Astrocyte of the spinal cord (primary cell): ENCODE measurements at regions not wholly inside any gene's neighbourhood (a gene's known extent, or its start where the extent isn't known, plus 50 kb on each side); places are given as distances from the start of the nearest gene placed in this dataset.
A peak's percentile ranks its signal among the peaks of the same experiment; 100 is the strongest.

Experiments used
- DNase-seq: peaks from one replicate; pipeline ENCODE4 v3.0.0; 2011; ENCODE audit warnings: low read depth, low spot score
- H3K4me3 ChIP-seq: 2 replicates; pipeline ENCODE4 v1.5.1; 2011; ENCODE audit warnings: low read depth, mild to moderate bottlenecking, low read length, moderate library complexity
- CTCF ChIP-seq: IDR thresholded peaks from 2 replicates; pipeline ENCODE4 v1.5.1; 2012; ENCODE audit warnings: low read depth, mild to moderate bottlenecking, low read length, inconsistent platforms
- in situ Hi-C: cut with HindIII; loops from 2 replicates; pipeline ENCODE4 v1.10.0; 2017; ENCODE audit warnings: low sequenced_read_pairs

DNA sequence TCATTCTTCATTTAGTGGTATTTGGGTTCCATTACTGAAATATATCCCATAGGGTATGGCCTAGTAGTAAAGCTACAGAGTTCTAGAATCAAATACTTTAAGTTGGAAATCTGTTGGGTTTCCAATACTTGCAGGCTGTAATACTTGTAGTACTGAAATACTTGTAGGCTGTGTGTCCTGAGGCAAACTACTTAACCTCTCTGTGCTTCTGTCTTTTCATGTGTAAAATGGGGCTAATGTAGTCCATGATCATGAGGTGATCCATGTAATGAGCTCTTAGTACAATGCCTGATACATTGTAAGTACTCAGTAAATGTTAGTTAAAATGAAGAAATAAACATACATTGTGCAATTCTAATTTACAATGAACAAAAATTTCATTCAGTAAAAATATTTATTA is 368.9 kb downstream of the CSNK1G3 start:
- in situ Hi-C loops = no loop called here
- no peak for TF ChIP-seq CTCF
- no peak overlapping the region for H3K4me3 ChIP-seq
- DNase-seq = no peak

DNA sequence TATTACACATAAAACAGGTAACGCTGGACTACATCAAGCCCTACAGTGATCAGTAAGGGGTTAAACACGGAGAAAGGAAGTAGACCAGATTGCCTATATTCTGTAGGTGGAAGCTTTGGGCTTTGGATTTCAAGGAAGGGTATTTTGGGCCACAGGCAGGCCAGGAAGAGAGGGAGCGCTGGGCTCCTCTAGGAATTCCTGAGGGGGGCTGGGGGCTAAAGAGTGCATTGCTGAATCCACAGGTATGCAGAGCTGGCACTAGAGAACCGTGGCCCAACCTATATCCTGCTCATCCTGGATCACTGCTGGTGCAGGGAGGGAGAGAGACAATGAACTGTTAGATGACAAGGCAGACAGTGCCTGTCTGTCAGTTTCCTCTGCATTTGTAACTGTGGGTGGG is 367.1 kb downstream of the CSNK1G3 start:
- TF ChIP-seq CTCF = no peak
- in situ Hi-C loops = no loop called here
- DNase-seq = no peak

GRCh38 chr5:123876276-123876790 is 364.4 kb downstream of the CSNK1G3 start:
- H3K4me3 ChIP-seq = no peak overlapping the region
- no peak for DNase-seq
- TF ChIP-seq CTCF = no peak
- in situ Hi-C loops = no loop called here

More for the DNA sequence above, 367.1 kb downstream of the CSNK1G3 start:
- H3K4me3 ChIP-seq = no peak overlapping the region

- DNase-seq = peak; percentile 13
- TF ChIP-seq CTCF = no peak
- H3K4me3 ChIP-seq = no peak overlapping the region
- in situ Hi-C loops = no loop called here
Observed at GRCh38 chr5:123875561-123876275, 363.7 kb downstream of the CSNK1G3 start.

DNA sequence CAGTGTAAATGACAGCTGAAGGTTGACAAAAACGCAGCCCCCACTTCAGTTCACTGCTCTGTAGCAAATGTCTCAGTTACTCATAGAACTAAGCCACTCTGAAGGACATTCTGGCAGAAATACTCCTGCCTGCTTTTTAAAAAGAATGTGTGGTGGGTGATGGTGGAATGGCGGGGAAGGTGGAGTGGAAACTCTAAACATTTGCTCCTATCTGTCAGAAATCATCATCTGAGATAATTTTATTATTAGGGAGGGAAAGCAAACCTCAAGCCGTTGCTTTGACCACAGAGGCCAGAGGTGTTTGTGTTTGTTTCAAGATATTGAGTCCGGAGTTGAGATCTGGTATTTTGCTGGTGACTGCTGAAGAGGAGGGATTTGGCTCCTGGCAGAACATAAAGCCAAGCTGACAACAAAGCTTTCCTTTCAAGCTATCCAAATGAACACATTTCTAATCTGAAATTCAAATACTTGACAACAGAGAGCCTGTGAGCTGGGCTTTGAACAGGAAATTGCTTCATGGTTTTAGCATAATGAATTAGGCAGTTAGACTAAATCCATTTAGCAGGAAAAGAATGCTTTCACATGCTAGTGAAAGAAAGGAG is 362.7 kb downstream of the CSNK1G3 start:
- in situ Hi-C loops = no loop called here
- TF ChIP-seq CTCF = no peak
- no peak overlapping the region for H3K4me3 ChIP-seq
- DNase-seq = peak; percentile 63

GRCh38 chr5:123873846-123874245 is 361.9 kb downstream of the CSNK1G3 start:
- TF ChIP-seq CTCF = no peak
- in situ Hi-C loops = no loop called here

More at GRCh38 chr5:123873846-123874245, 361.9 kb downstream of the CSNK1G3 start:
- DNase-seq = no peak
- no peak overlapping the region for H3K4me3 ChIP-seq
